Neural cell (in vitro differentiated cells): ENCODE measurements at regions not wholly inside any gene's neighbourhood (a gene's known extent, or its start where the extent isn't known, plus 50 kb on each side); places are given as distances from the start of the nearest gene placed in this dataset.

Experiments used
- CTCF ChIP-seq: fragments of 450-650 bp; IDR thresholded peaks from 2 replicates; pipeline ENCODE4 v1.5.1; 2014; ENCODE audit warnings: antibody characterized with exemption, mild to moderate bottlenecking, moderate library complexity; ENCODE audit not compliant: poor library complexity, severe bottlenecking
- EP300 ChIP-seq: fragments of 450-650 bp; conservative IDR thresholded peaks from 2 replicates; pipeline ENCODE4 v1.6.1; 2014; ENCODE audit warnings: antibody characterized with exemption, mild to moderate bottlenecking, moderate library complexity; ENCODE audit not compliant: poor library complexity, severe bottlenecking
- EZH2 ChIP-seq: fragments of 200-600, 300-800 bp; shearing (Covaris generic), sonication (generic); IDR thresholded peaks from 2 replicates; pipeline ENCODE4 v1.6.1; 2014; ENCODE audit warnings: antibody characterized with exemption, low read length, borderline replicate concordance, mild to moderate bottlenecking; ENCODE audit not compliant: insufficient read depth, poor library complexity, severe bottlenecking

- TF ChIP-seq CTCF (no peak), EP300 (no peak), EZH2 (no peak)
These were observed 120.9 kb upstream of the PHACTR3 start for GRCh38 chr20:59483481-59483880.
